ENCODE measurements at regions not wholly inside any gene's neighbourhood (a gene's known extent, or its start where the extent isn't known, plus 50 kb on each side); places are given as distances from the start of the nearest gene placed in this dataset.

GRCh38 chr6:22219925-22220324 lies 76.9 kb downstream of the PRL start:
- no peak for DNase-seq (ENCODE audit: low read depth in 4 of 4, low spot score in 2 of 4)

GRCh38 chr6:22221211-22221610 lies 75.6 kb downstream of the PRL start:
- no peak for DNase-seq (ENCODE audit: low read depth in 4 of 4, low spot score in 2 of 4)

- no peak for DNase-seq (ENCODE audit: low read depth in 4 of 4, low spot score in 2 of 4)
These were observed 75.2 kb downstream of the PRL start for GRCh38 chr6:22221630-22222029.

GRCh38 chr6:22222469-22222868 lies 74.4 kb downstream of the PRL start:
- no peak for DNase-seq (ENCODE audit: low read depth in 4 of 4, low spot score in 2 of 4)

- DNase-seq (ENCODE audit: low read depth in 4 of 4, low spot score in 2 of 4), result no peak
These were observed 68.8 kb downstream of the PRL start for GRCh38 chr6:22227824-22228610.

GRCh38 chr6:22231050-22231449 lies 65.8 kb downstream of the PRL start:
- no peak for DNase-seq (ENCODE audit: low read depth in 4 of 4, low spot score in 2 of 4)

- DNase-seq (ENCODE audit: low read depth in 4 of 4, low spot score in 2 of 4), result no peak
These were observed 65.2 kb downstream of the PRL start for GRCh38 chr6:22231616-22232015.

- DNase-seq (ENCODE audit: low read depth in 4 of 4, low spot score in 2 of 4), result no peak
These were observed 60.0 kb downstream of the PRL start for GRCh38 chr6:22236626-22237414.

Measured in left renal cortex interstitium (tissue), 4 donors.